ENCODE measurements at regions not wholly inside any gene's neighbourhood (a gene's known extent, or its start where the extent isn't known, plus 50 kb on each side); places are given as distances from the start of the nearest gene placed in this dataset.

GRCh38 chr3:72340476-72341379, 507.5 kb downstream of the SHQ1 start:
- DNase-seq: peak; percentile 54

GRCh38 chr3:72340056-72340455, 508.2 kb downstream of the SHQ1 start:
- no peak for DNase-seq

GRCh38 chr3:72339670-72340030, 508.6 kb downstream of the SHQ1 start:
- no peak for DNase-seq

GRCh38 chr3:72338942-72339669, 509.1 kb downstream of the SHQ1 start:
- peak; percentile 32 for DNase-seq

GRCh38 chr3:72338082-72338941, 509.9 kb downstream of the SHQ1 start:
- DNase-seq: no peak

- no peak for DNase-seq
These were observed 510.8 kb downstream of the SHQ1 start for GRCh38 chr3:72337480-72337855.

GRCh38 chr3:72336821-72337479, 511.3 kb downstream of the SHQ1 start:
- DNase-seq: peak; percentile 87

GRCh38 chr3:72336114-72336651, 512.1 kb downstream of the SHQ1 start:
- DNase-seq: no peak

GRCh38 chr3:72335458-72336095, 512.7 kb downstream of the SHQ1 start:
- DNase-seq: no peak

- DNase-seq: no peak
These were observed 513.4 kb downstream of the SHQ1 start for GRCh38 chr3:72334681-72335457.

GRCh38 chr3:72332689-72333088, 515.6 kb downstream of the SHQ1 start:
- DNase-seq: no peak

- DNase-seq: no peak
These were observed 516.2 kb downstream of the SHQ1 start for GRCh38 chr3:72332036-72332435.

GRCh38 chr3:72331076-72331475, 517.2 kb downstream of the SHQ1 start:
- DNase-seq: no peak

- DNase-seq: no peak
These were observed 518.9 kb downstream of the SHQ1 start for GRCh38 chr3:72329354-72329753.

- no peak for DNase-seq
These were observed 519.4 kb downstream of the SHQ1 start for GRCh38 chr3:72328755-72329277.

- DNase-seq: no peak
These were observed 521.2 kb downstream of the SHQ1 start for GRCh38 chr3:72327008-72327407.

GRCh38 chr3:72324253-72324811, 523.9 kb downstream of the SHQ1 start:
- no peak for DNase-seq

GRCh38 chr3:72323773-72324172, 524.5 kb downstream of the SHQ1 start:
- no peak for DNase-seq

- no peak for DNase-seq
These were observed 525.8 kb downstream of the SHQ1 start for GRCh38 chr3:72322264-72322976.

GRCh38 chr3:72320955-72321303, 527.3 kb downstream of the SHQ1 start:
- no peak for DNase-seq

Data from hindlimb muscle (tissue), 1 donor.